IMR-90 (cell line): ENCODE measurements at regions not wholly inside any gene's neighbourhood (a gene's known extent, or its start where the extent isn't known, plus 50 kb on each side); places are given as distances from the start of the nearest gene placed in this dataset.

Source experiments
- ATAC-seq: fragments of 200-7000 bp; cut with Tn5 transposase; 2 replicates; pipeline ENCODE4 v1.9.1; 2020; ENCODE audit warnings: low read depth, mild to moderate bottlenecking, moderate library complexity
- BruUV-seq: library from RNA; stranded (reverse); fragments of 400-500 nt; replicated peaks from 2 replicates; lab custom pipeline; 2021; lab: Mats Ljungman, UMichigan
- CTCF ChIA-PET: fragments of 300-600 bp; formaldehyde crosslinking; extraction: SDS; loops from one replicate; lab custom pipeline; 2021; ENCODE audit warnings: antibody characterized with exemption; lab: Yijun Ruan, JAX
- POLR2A ChIA-PET: fragments of 300-600 bp; sonication (Branson Sonifier 250); formaldehyde crosslinking; loops from one replicate; lab custom pipeline; 2022; ENCODE audit warnings: antibody characterized with exemption; ENCODE audit not compliant: unreplicated experiment; lab: Charles Lee
- DNase-seq: peaks from one replicate; pipeline ENCODE4 v3.0.0; 2013
- H2AFZ ChIP-seq: replicated peaks from 2 replicates; pipeline ENCODE3; 2013; ENCODE audit warnings: low read length, mild to moderate bottlenecking; ENCODE audit not compliant: poor library complexity
- H2AK5ac ChIP-seq: 2 replicates; pipeline ENCODE4 v1.6.1; 2013; ENCODE audit warnings: low read depth, low read length, inconsistent platforms
- H2AK9ac ChIP-seq: replicated peaks from 2 replicates; pipeline ENCODE3; 2013; ENCODE audit warnings: mild to moderate bottlenecking, low read depth, low read length, moderate library complexity; ENCODE audit not compliant: poor library complexity
- H2BK120ac ChIP-seq: 2 replicates; pipeline ENCODE4 v1.6.1; 2013; ENCODE audit warnings: low read depth, low read length, inconsistent platforms
- H2BK15ac ChIP-seq: 3 replicates; pipeline ENCODE4 v1.6.1; 2013; ENCODE audit warnings: low read depth, low read length, inconsistent platforms
- H2BK20ac ChIP-seq: 2 replicates; pipeline ENCODE4 v1.6.1; 2013; ENCODE audit warnings: low read depth, mild to moderate bottlenecking, inconsistent platforms, low read length, moderate library complexity
- H2BK5ac ChIP-seq: 2 replicates; pipeline ENCODE4 v1.6.1; 2013; ENCODE audit warnings: mild to moderate bottlenecking, low read depth, low read length, inconsistent platforms; ENCODE audit not compliant: poor library complexity, severe bottlenecking
- H3K14ac ChIP-seq: replicated peaks from 2 replicates; pipeline ENCODE4 v1.6.1; 2013; ENCODE audit warnings: low read depth, low read length, inconsistent platforms
- H3K18ac ChIP-seq: 2 replicates; pipeline ENCODE4 v1.6.1; 2013; ENCODE audit warnings: low read depth, low read length, control low read depth
- H3K23ac ChIP-seq: 2 replicates; pipeline ENCODE4 v1.6.1; 2013; ENCODE audit warnings: low read depth, low read length, inconsistent platforms
- H3K27ac ChIP-seq: 2 replicates; pipeline ENCODE4 v1.5.1; 2013; ENCODE audit warnings: mild to moderate bottlenecking, control low read depth, low read length; ENCODE audit not compliant: insufficient read depth
- H3K27me3 ChIP-seq: 2 replicates; pipeline ENCODE4 v1.6.1; 2013; ENCODE audit warnings: low read length; ENCODE audit not compliant: control insufficient read depth, insufficient read depth
- H3K36me3 ChIP-seq: 2 replicates; pipeline ENCODE4 v1.6.1; 2013; ENCODE audit warnings: low read length, mixed read lengths; ENCODE audit not compliant: control insufficient read depth, insufficient read depth
- H3K4ac ChIP-seq: 2 replicates; pipeline ENCODE4 v1.6.1; 2013; ENCODE audit warnings: low read depth, low read length, inconsistent platforms
- H3K4me1 ChIP-seq: 2 replicates; pipeline ENCODE4 v1.6.1; 2013; ENCODE audit warnings: low read length, mixed read lengths; ENCODE audit not compliant: control insufficient read depth, insufficient read depth
- H3K4me2 ChIP-seq: 2 replicates; pipeline ENCODE4 v1.6.1; 2013; ENCODE audit warnings: low read depth, mild to moderate bottlenecking, control low read depth, low read length, moderate library complexity
- H3K4me3 ChIP-seq: 2 replicates; pipeline ENCODE4 v1.5.1; 2013; ENCODE audit warnings: low read depth, mild to moderate bottlenecking, control low read depth, low read length, moderate library complexity; ENCODE audit not compliant: insufficient read depth
- H3K56ac ChIP-seq: 2 replicates; pipeline ENCODE4 v1.6.1; 2013; ENCODE audit warnings: low read length, inconsistent platforms; ENCODE audit not compliant: insufficient read depth; ENCODE audit errors: extremely low read depth
- H3K79me1 ChIP-seq, 2 experiments: 2 replicates each; pipeline ENCODE4 v1.6.1; 2013; ENCODE audit warnings: low read length in 2 of 2, inconsistent platforms in 1 of 2, low read depth in 1 of 2
- H3K9ac ChIP-seq: 2 replicates; pipeline ENCODE4 v1.6.1; 2013; ENCODE audit warnings: low read depth, low read length, control low read depth
- H3K9me1 ChIP-seq: 2 replicates; pipeline ENCODE4 v1.6.1; 2013; ENCODE audit warnings: low read length, inconsistent platforms; ENCODE audit not compliant: insufficient read depth
- H3K9me3 ChIP-seq: 2 replicates; pipeline ENCODE4 v1.6.1; 2013; ENCODE audit warnings: low read length; ENCODE audit not compliant: control insufficient read depth, insufficient read depth
- H4K20me1 ChIP-seq: 2 replicates; pipeline ENCODE4 v1.6.1; 2013; ENCODE audit warnings: low read length, inconsistent platforms; ENCODE audit not compliant: insufficient read depth
- H4K5ac ChIP-seq: 2 replicates; pipeline ENCODE4 v1.6.1; 2013; ENCODE audit warnings: mild to moderate bottlenecking, low read depth, low read length, control low read depth
- H4K8ac ChIP-seq, 2 experiments: 2 replicates each; pipeline ENCODE4 v1.6.1; 2013; ENCODE audit warnings: low read depth in 2 of 2, low read length in 2 of 2, control low read depth in 1 of 2, inconsistent platforms in 1 of 2
- H4K91ac ChIP-seq: 2 replicates; pipeline ENCODE4 v1.6.1; 2013; ENCODE audit warnings: low read depth, low read length, inconsistent platforms; ENCODE audit not compliant: insufficient read depth
- BHLHE40 ChIP-seq: fragments of 150-350 bp; IDR thresholded peaks from 2 replicates; pipeline ENCODE4 v1.6.1; 2016; ENCODE audit warnings: mild to moderate bottlenecking, low read depth, low read length
- CEBPB ChIP-seq: IDR thresholded peaks from 2 replicates; pipeline ENCODE4 v1.6.1; 2012; ENCODE audit warnings: low read depth, low read length, improper control_type of control experiment
- CHD1 ChIP-seq: IDR thresholded peaks from 2 replicates; pipeline ENCODE4 v1.6.1; 2012; ENCODE audit warnings: low read depth, low read length, improper control_type of control experiment
- CTCF ChIP-seq: conservative IDR thresholded peaks from 2 replicates; pipeline ENCODE4 v1.5.1; 2012; ENCODE audit warnings: mild to moderate bottlenecking, low read depth, low read length, improper control_type of control experiment
- ELK1 ChIP-seq: fragments of 150-350 bp; IDR thresholded peaks from 2 replicates; pipeline ENCODE4 v1.6.1; 2016; ENCODE audit warnings: low read depth, mild to moderate bottlenecking, low read length, moderate library complexity, borderline replicate concordance
- MAFK ChIP-seq: IDR thresholded peaks from 2 replicates; pipeline ENCODE4 v1.6.1; 2012; ENCODE audit warnings: low read depth, low read length, improper control_type of control experiment
- MAZ ChIP-seq: IDR thresholded peaks from 2 replicates; pipeline ENCODE4 v1.6.1; 2012; ENCODE audit warnings: low read depth, mild to moderate bottlenecking, low read length, improper control_type of control experiment, moderate library complexity, borderline replicate concordance
- NFE2L2 ChIP-seq: fragments of 150-350 bp; IDR thresholded peaks from 2 replicates; pipeline ENCODE4 v1.6.1; 2016; ENCODE audit warnings: low read depth, mild to moderate bottlenecking, low read length
- POLR2A ChIP-seq: IDR thresholded peaks from 2 replicates; pipeline ENCODE4 v1.6.1; 2012; ENCODE audit warnings: mild to moderate bottlenecking, low read depth, low read length
- RCOR1 ChIP-seq: IDR thresholded peaks from 2 replicates; pipeline ENCODE4 v1.6.1; 2012; ENCODE audit warnings: mild to moderate bottlenecking, low read length, improper control_type of control experiment; ENCODE audit not compliant: insufficient replicate concordance
- RFX5 ChIP-seq: IDR thresholded peaks from 2 replicates; pipeline ENCODE4 v1.8.0; 2012; ENCODE audit warnings: low read depth, mild to moderate bottlenecking, low read length, moderate library complexity
- WGBS, 2 experiments: methylation state at CpG; one replicate each; pipeline versions ENCODE4 v1.1.5 to v1.1.7; 2013; ENCODE audit warnings: missing lambda C conversion rate in 2 of 2; ENCODE audit not compliant: insufficient read length in 1 of 2; ENCODE audit errors: extremely low coverage in 2 of 2; 5-methylcytosine and 5-hydroxymethylcytosine counted together
- dilution Hi-C: fragments of 300-500 bp; cut with HindIII; formaldehyde crosslinking; loops from one replicate; pipeline ENCODE4 v1.14.3; 2018; ENCODE audit warnings: low sequenced_read_pairs; ENCODE audit not compliant: unreplicated experiment
- in situ Hi-C: fragments of 300-500 bp; cut with MboI; formaldehyde crosslinking; loops from 3 replicates; pipeline ENCODE4 v1.14.3; 2019; ENCODE audit warnings: low sequenced_read_pairs, inconsistent platforms, mixed read lengths
- intact Hi-C: fragments of 100-400 bp; cut with micrococcal nuclease; formaldehyde crosslinking; loops from 2 replicates; pipeline ENCODE4 v1.10.0; 2022

- Histone ChIP-seq H3K9ac (no peak overlapping the region), H3K27ac (no peak overlapping the region), H4K20me1 (no peaks in the 10 kb centered on the region), H2AK9ac (no peak overlapping the region), H3K4ac (no peak overlapping the region), H3K9me1 (no peaks in the 10 kb centered on the region), H3K14ac (no peak overlapping the region), H3K4me3 (no peak overlapping the region), H4K5ac (no peak overlapping the region), H2BK15ac (no peak overlapping the region), H3K23ac (no peak overlapping the region), H3K56ac (no peak overlapping the region), H4K8ac (no peak overlapping the region), H3K18ac (no peak overlapping the region), H2BK20ac (no peak overlapping the region), H3K9me3 (no peaks in the 10 kb centered on the region; the same call in 1 of the 2 replicates), H2AK5ac (no peak overlapping the region), H3K27me3 (no peaks in the 10 kb centered on the region), H2BK120ac (no peak overlapping the region), H2AFZ (no peak overlapping the region), H3K79me1 (no peaks in the 10 kb centered on the region), H2BK5ac (no peak overlapping the region), H3K4me2 (no peak overlapping the region), H4K91ac (no peak overlapping the region), H3K36me3 (no peaks in the 10 kb centered on the region), H3K4me1 (no peaks in the 10 kb centered on the region)
- POLR2A ChIA-PET: no interaction called here
- DNase-seq: no peak
- WGBS, 2 experiments: no CpG with 5 or more reads among the region's 1 CpG
- CTCF ChIA-PET: no interaction called here
- intact Hi-C loops (no loop called here), in situ Hi-C loops (no loop called here), dilution Hi-C loops (no loop called here)
- no TSS peak for BruUV-seq
- no peak for ATAC-seq
- no peak for TF ChIP-seq RFX5
- no peak for TF ChIP-seq MAFK
- TF ChIP-seq CTCF: no peak
- TF ChIP-seq NFE2L2: no peak
- TF ChIP-seq MAZ: no peak
- TF ChIP-seq CHD1: no peak
- TF ChIP-seq POLR2A: no peak
- no peak for TF ChIP-seq CEBPB
- TF ChIP-seq BHLHE40: no peak
- TF ChIP-seq ELK1: no peak
- TF ChIP-seq RCOR1: no peak
Measured at GRCh38 chrX:25279510-25279909, 263.7 kb upstream of the ARX start.
